ENCODE measurements at regions not wholly inside any gene's neighbourhood (a gene's known extent, or its start where the extent isn't known, plus 50 kb on each side); places are given as distances from the start of the nearest gene placed in this dataset.

- no peak overlapping the region for H3K27ac ChIP-seq (ENCODE audit: low read length)
- no peaks in the 10 kb centered on the region for H3F3A ChIP-seq (ENCODE audit: insufficient read depth, low read length)
- no peaks in the 10 kb centered on the region for H3K9me3 ChIP-seq (replicated peaks; ENCODE audit: insufficient read depth, low read length)
- no peaks in the 10 kb centered on the region for H3K9me2 ChIP-seq (replicated peaks; ENCODE audit: insufficient read depth, low read length)
- no peaks in the 10 kb centered on the region for H3K4me1 ChIP-seq (ENCODE audit: low read length)
- no peak overlapping the region for H3K9ac ChIP-seq (ENCODE audit: low read length)
- no peak for DNase-seq
- no peaks in the 10 kb centered on the region for H3K27me3 ChIP-seq (replicated peaks; ENCODE audit: insufficient read depth, low read length)
- no peaks in the 10 kb centered on the region for H4K20me1 ChIP-seq (ENCODE audit: insufficient read depth, low read length)
- no peak overlapping the region for H3K4me3 ChIP-seq (ENCODE audit: low read length)
- H2AFZ ChIP-seq (ENCODE audit: low read length) = no peak overlapping the region
- H3K4me2 ChIP-seq (ENCODE audit: low read depth, low read length) = no peak overlapping the region
- no peaks in the 10 kb centered on the region for H3K79me2 ChIP-seq (ENCODE audit: low read length)
- H3K36me3 ChIP-seq (replicated peaks; ENCODE audit: insufficient read depth, low read length) = no peaks in the 10 kb centered on the region
- TF ChIP-seq EZH2 (optimal IDR thresholded peaks at IDR 0.05; ENCODE audit: low read depth, low read length) = no peak
- TF ChIP-seq EZH2phosphoT487 (IDR thresholded peaks at IDR 0.05; ENCODE audit: low read length) = no peak
- no peak for TF ChIP-seq CTCF (IDR thresholded peaks at IDR 0.05; ENCODE audit: low read length)
Measured at GRCh38 chr16:48997081-48997615, 284.5 kb downstream of the CBLN1 start.

GRCh38 chr16:48978501-48978900, 303.1 kb downstream of the CBLN1 start:
- TF ChIP-seq EZH2phosphoT487 (IDR thresholded peaks at IDR 0.05; ENCODE audit: low read length) (no peak), EZH2 (optimal IDR thresholded peaks at IDR 0.05; ENCODE audit: low read depth, low read length) (no peak), CTCF (IDR thresholded peaks at IDR 0.05; ENCODE audit: low read length) (no peak)
- H3F3A ChIP-seq (ENCODE audit: insufficient read depth, low read length) = no peaks in the 10 kb centered on the region
- no peaks in the 10 kb centered on the region for H3K4me1 ChIP-seq (ENCODE audit: low read length)
- no peaks in the 10 kb centered on the region for H4K20me1 ChIP-seq (ENCODE audit: insufficient read depth, low read length)
- no peaks in the 10 kb centered on the region for H3K27me3 ChIP-seq (replicated peaks; ENCODE audit: insufficient read depth, low read length)
- H3K9me2 ChIP-seq (replicated peaks; ENCODE audit: insufficient read depth, low read length) = no peaks in the 10 kb centered on the region
- no peak overlapping the region for H3K27ac ChIP-seq (ENCODE audit: low read length)
- no peak overlapping the region for H2AFZ ChIP-seq (ENCODE audit: low read length)
- no peak for DNase-seq
- no peak overlapping the region for H3K9ac ChIP-seq (ENCODE audit: low read length)
- H3K9me3 ChIP-seq (replicated peaks; ENCODE audit: insufficient read depth, low read length) = no peaks in the 10 kb centered on the region
- no peak overlapping the region for H3K4me3 ChIP-seq (ENCODE audit: low read length)
- no peak overlapping the region for H3K4me2 ChIP-seq (ENCODE audit: low read depth, low read length)
- no peaks in the 10 kb centered on the region for H3K79me2 ChIP-seq (ENCODE audit: low read length)
- no peaks in the 10 kb centered on the region for H3K36me3 ChIP-seq (replicated peaks; ENCODE audit: insufficient read depth, low read length)

GRCh38 chr16:48972236-48972635, 309.4 kb downstream of the CBLN1 start:
- no peaks in the 10 kb centered on the region for H3K9me3 ChIP-seq (replicated peaks; ENCODE audit: insufficient read depth, low read length)
- no peaks in the 10 kb centered on the region for H3K27me3 ChIP-seq (replicated peaks; ENCODE audit: insufficient read depth, low read length)
- H2AFZ ChIP-seq (ENCODE audit: low read length) = no peak overlapping the region
- TF ChIP-seq EZH2phosphoT487 (IDR thresholded peaks at IDR 0.05; ENCODE audit: low read length) = no peak
- no peak for TF ChIP-seq CTCF (IDR thresholded peaks at IDR 0.05; ENCODE audit: low read length)
- TF ChIP-seq EZH2 (optimal IDR thresholded peaks at IDR 0.05; ENCODE audit: low read depth, low read length) = no peak
- no peaks in the 10 kb centered on the region for H4K20me1 ChIP-seq (ENCODE audit: insufficient read depth, low read length)
- no peak overlapping the region for H3K9ac ChIP-seq (ENCODE audit: low read length)
- H3F3A ChIP-seq (ENCODE audit: insufficient read depth, low read length) = no peaks in the 10 kb centered on the region
- no peaks in the 10 kb centered on the region for H3K9me2 ChIP-seq (replicated peaks; ENCODE audit: insufficient read depth, low read length)
- no peak for DNase-seq
- H3K79me2 ChIP-seq (ENCODE audit: low read length) = no peaks in the 10 kb centered on the region
- no peak overlapping the region for H3K4me3 ChIP-seq (ENCODE audit: low read length)
- no peaks in the 10 kb centered on the region for H3K36me3 ChIP-seq (replicated peaks; ENCODE audit: insufficient read depth, low read length)
- H3K27ac ChIP-seq (ENCODE audit: low read length) = no peak overlapping the region
- no peak overlapping the region for H3K4me2 ChIP-seq (ENCODE audit: low read depth, low read length)
- no peaks in the 10 kb centered on the region for H3K4me1 ChIP-seq (ENCODE audit: low read length)
